22Rv1 (cell line): ENCODE measurements at regions not wholly inside any gene's neighbourhood (a gene's known extent, or its start where the extent isn't known, plus 50 kb on each side); places are given as distances from the start of the nearest gene placed in this dataset.

ENCODE experiments used
- ZFX ChIP-seq: fragments of 450-650 bp; IDR thresholded peaks from 2 replicates; pipeline ENCODE4 v1.6.1; 2017; ENCODE audit warnings: antibody characterized with exemption, borderline replicate concordance
- TF ChIP-seq, protein P1 (sequence below): fragments of 450-650 bp; IDR thresholded peaks from 2 replicates; pipeline ENCODE4 v1.5.1; 2017; ENCODE audit warnings: mild to moderate bottlenecking

DNA sequence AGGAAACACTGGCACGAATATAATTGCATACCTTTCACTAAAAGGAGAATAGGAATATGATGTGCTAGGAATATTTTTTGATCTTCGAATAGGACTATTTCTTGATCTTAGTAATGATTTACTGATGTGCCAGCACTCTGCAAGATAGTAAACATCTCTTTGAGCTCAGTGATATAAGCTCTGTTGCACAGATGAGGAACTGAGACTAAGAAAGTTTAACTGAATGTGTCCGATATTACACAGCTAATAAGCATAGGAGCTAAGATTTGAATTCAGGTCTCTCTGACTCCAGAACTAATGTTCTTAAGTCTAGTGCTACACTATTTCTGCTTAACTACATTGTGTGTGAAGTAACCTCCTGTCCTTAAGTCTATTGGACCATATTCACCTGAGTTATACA, 98.4 kb upstream of the PTPRZ1 start:
- TF ChIP-seq, protein P1, sequence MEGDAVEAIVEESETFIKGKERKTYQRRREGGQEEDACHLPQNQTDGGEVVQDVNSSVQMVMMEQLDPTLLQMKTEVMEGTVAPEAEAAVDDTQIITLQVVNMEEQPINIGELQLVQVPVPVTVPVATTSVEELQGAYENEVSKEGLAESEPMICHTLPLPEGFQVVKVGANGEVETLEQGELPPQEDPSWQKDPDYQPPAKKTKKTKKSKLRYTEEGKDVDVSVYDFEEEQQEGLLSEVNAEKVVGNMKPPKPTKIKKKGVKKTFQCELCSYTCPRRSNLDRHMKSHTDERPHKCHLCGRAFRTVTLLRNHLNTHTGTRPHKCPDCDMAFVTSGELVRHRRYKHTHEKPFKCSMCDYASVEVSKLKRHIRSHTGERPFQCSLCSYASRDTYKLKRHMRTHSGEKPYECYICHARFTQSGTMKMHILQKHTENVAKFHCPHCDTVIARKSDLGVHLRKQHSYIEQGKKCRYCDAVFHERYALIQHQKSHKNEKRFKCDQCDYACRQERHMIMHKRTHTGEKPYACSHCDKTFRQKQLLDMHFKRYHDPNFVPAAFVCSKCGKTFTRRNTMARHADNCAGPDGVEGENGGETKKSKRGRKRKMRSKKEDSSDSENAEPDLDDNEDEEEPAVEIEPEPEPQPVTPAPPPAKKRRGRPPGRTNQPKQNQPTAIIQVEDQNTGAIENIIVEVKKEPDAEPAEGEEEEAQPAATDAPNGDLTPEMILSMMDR = no peak
- no peak for TF ChIP-seq ZFX
